MM.1S (cell line): ENCODE measurements at regions not wholly inside any gene's neighbourhood (a gene's known extent, or its start where the extent isn't known, plus 50 kb on each side); places are given as distances from the start of the nearest gene placed in this dataset.
"Not testable (repeated sequence)": the region's sequence is repeated elsewhere in the genome, so short reads cannot be mapped to it uniquely, and the experiment has no call there.

ENCODE experiments used
- DNase-seq: peaks from one replicate; pipeline ENCODE4 v3.0.0-alpha.2; 2015
- H2AFZ ChIP-seq: fragments of 300-600 bp; sonication (generic); 2 replicates; pipeline ENCODE4 v1.6.0; 2016; ENCODE audit warnings: antibody characterized with exemption, low read length
- H3F3A ChIP-seq: fragments of 300-600 bp; sonication (generic); 2 replicates; pipeline ENCODE4 v1.6.1; 2016; ENCODE audit warnings: mild to moderate bottlenecking, antibody characterized with exemption, low read length, moderate library complexity, mixed read lengths; ENCODE audit not compliant: insufficient read depth
- H3K27ac ChIP-seq: fragments of 300-600 bp; sonication (generic); 2 replicates; pipeline ENCODE4 v1.5.1; 2016; ENCODE audit warnings: mild to moderate bottlenecking, low read length
- H3K27me3 ChIP-seq: fragments of 300-600 bp; sonication (generic); replicated peaks from 2 replicates; pipeline ENCODE4 v1.6.0; 2016; ENCODE audit warnings: low read length; ENCODE audit not compliant: insufficient read depth
- H3K36me3 ChIP-seq: fragments of 300-600 bp; sonication (generic); replicated peaks from 2 replicates; pipeline ENCODE4 v1.6.1; 2016; ENCODE audit warnings: mild to moderate bottlenecking, low read length, mixed read lengths; ENCODE audit not compliant: insufficient read depth
- H3K4me1 ChIP-seq: fragments of 300-600 bp; sonication (generic); 2 replicates; pipeline ENCODE4 v1.6.1; 2016; ENCODE audit warnings: low read length, mixed read lengths
- H3K4me2 ChIP-seq: fragments of 300-600 bp; sonication (generic); 2 replicates; pipeline ENCODE4 v1.6.0; 2016; ENCODE audit warnings: low read depth, low read length
- H3K4me3 ChIP-seq: fragments of 300-600 bp; sonication (generic); 2 replicates; pipeline ENCODE4 v1.5.1; 2016; ENCODE audit warnings: low read length, mixed read lengths
- H3K79me2 ChIP-seq: fragments of 300-600 bp; sonication (generic); 2 replicates; pipeline ENCODE4 v1.6.1; 2016; ENCODE audit warnings: mixed run types, low read length, mixed read lengths
- H3K9ac ChIP-seq: fragments of 300-600 bp; sonication (generic); 2 replicates; pipeline ENCODE4 v1.6.1; 2016; ENCODE audit warnings: low read length, mixed read lengths
- H3K9me2 ChIP-seq: fragments of 300-600 bp; sonication (generic); replicated peaks from 2 replicates; pipeline ENCODE4 v1.6.1; 2016; ENCODE audit warnings: mild to moderate bottlenecking, low read length, mixed read lengths; ENCODE audit not compliant: insufficient read depth
- H3K9me3 ChIP-seq: fragments of 300-600 bp; sonication (generic); replicated peaks from 2 replicates; pipeline ENCODE4 v1.6.1; 2016; ENCODE audit warnings: mild to moderate bottlenecking, low read length, mixed read lengths; ENCODE audit not compliant: insufficient read depth
- H4K20me1 ChIP-seq: fragments of 300-600 bp; sonication (generic); 2 replicates; pipeline ENCODE4 v1.6.1; 2016; ENCODE audit warnings: mild to moderate bottlenecking, low read length, moderate library complexity, mixed read lengths; ENCODE audit not compliant: insufficient read depth
- EZH2 ChIP-seq: fragments of 300-600 bp; sonication (generic); optimal IDR thresholded peaks from 2 replicates; pipeline ENCODE3; 2017; ENCODE audit warnings: low read depth, mild to moderate bottlenecking, antibody characterized with exemption, low read length, mixed read lengths
- EZH2phosphoT487 ChIP-seq: fragments of 300-600 bp; sonication (generic); IDR thresholded peaks from 2 replicates; pipeline ENCODE4 v1.6.1; 2018; ENCODE audit warnings: antibody characterized with exemption, low read length
- TF ChIP-seq, protein P1 (sequence below): fragments of 300-600 bp; sonication (generic); IDR thresholded peaks from 2 replicates; pipeline ENCODE4 v1.5.1; 2016; ENCODE audit warnings: antibody characterized with exemption, low read length, mixed read lengths

DNA sequence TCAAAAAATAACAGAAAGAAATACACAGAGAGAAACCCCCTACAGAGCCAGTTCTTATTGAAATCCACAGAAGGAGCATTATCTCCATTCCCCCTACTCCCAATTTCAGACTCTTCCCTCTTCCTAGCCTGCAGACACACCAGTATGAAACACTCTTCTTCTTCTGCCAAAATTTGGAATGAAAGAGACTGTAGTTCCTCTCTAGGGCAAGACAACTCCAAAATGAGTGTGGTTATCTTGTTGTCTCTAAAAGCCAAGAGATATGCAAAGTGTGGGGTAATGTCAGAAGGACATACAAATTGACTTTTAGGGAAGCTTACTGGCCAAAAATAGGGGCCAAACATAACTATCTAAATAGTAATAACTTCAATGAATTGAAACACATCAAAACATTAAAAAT, 337.1 kb upstream of the SETBP1 start:
- no peaks in the 10 kb centered on the region for H4K20me1 ChIP-seq
- H3K27me3 ChIP-seq = no peaks in the 10 kb centered on the region
- H3K4me1 ChIP-seq = no peaks in the 10 kb centered on the region
- H3F3A ChIP-seq = no peaks in the 10 kb centered on the region
- H3K9me2 ChIP-seq = no peaks in the 10 kb centered on the region
- H2AFZ ChIP-seq = no peak overlapping the region
- no peaks in the 10 kb centered on the region for H3K9me3 ChIP-seq
- no peak overlapping the region for H3K4me3 ChIP-seq
- TF ChIP-seq, protein P1, sequence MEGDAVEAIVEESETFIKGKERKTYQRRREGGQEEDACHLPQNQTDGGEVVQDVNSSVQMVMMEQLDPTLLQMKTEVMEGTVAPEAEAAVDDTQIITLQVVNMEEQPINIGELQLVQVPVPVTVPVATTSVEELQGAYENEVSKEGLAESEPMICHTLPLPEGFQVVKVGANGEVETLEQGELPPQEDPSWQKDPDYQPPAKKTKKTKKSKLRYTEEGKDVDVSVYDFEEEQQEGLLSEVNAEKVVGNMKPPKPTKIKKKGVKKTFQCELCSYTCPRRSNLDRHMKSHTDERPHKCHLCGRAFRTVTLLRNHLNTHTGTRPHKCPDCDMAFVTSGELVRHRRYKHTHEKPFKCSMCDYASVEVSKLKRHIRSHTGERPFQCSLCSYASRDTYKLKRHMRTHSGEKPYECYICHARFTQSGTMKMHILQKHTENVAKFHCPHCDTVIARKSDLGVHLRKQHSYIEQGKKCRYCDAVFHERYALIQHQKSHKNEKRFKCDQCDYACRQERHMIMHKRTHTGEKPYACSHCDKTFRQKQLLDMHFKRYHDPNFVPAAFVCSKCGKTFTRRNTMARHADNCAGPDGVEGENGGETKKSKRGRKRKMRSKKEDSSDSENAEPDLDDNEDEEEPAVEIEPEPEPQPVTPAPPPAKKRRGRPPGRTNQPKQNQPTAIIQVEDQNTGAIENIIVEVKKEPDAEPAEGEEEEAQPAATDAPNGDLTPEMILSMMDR = no peak
- TF ChIP-seq EZH2 = no peak
- no peak overlapping the region for H3K9ac ChIP-seq
- H3K4me2 ChIP-seq = no peak overlapping the region
- H3K79me2 ChIP-seq = no peaks in the 10 kb centered on the region
- H3K27ac ChIP-seq = no peak overlapping the region
- DNase-seq = no peak
- no peaks in the 10 kb centered on the region for H3K36me3 ChIP-seq

DNA sequence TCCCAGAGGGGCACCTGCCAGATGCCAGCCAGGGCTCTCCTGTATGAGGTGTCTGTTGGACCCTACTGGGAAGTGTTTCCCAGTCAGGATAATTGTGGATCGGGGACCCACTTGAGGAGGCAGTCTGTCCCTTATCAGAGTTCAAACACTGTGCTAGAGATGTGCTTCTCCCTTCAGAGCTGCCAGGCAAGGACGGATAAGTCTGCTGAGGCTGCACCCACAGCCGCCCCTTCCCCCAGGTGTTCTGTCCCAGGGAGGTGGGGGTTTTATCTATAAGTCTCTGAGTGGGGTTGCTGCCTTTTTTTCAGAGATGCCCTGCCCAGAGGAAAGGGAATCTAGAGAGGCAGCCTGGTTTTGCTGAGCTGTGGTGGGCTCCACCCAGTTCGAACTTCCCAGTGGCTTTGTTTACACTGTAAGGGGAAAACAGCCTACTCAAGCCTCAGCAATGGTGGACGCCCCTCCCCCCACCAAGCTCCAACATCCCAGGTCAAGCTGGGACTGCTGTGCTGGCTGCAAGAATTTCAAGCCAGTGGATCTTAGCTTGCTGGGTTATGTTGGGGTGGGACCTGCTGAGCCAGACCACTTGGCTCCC, 324.0 kb upstream of the SETBP1 start:
- H3K4me1 ChIP-seq = no peaks in the 10 kb centered on the region
- no peaks in the 10 kb centered on the region for H3F3A ChIP-seq
- H3K9ac ChIP-seq = no peak overlapping the region
- H3K4me3 ChIP-seq = no peak overlapping the region
- H3K27ac ChIP-seq = no peak overlapping the region
- H3K9me2 ChIP-seq = no peaks in the 10 kb centered on the region
- DNase-seq = no peak
- H3K36me3 ChIP-seq = no peaks in the 10 kb centered on the region
- TF ChIP-seq EZH2phosphoT487 = no peak
- TF ChIP-seq, protein P1 = no peak
- TF ChIP-seq EZH2 = no peak
- H2AFZ ChIP-seq = no peak overlapping the region
- H3K9me3 ChIP-seq = no peaks in the 10 kb centered on the region
- no peaks in the 10 kb centered on the region for H4K20me1 ChIP-seq
- H3K4me2 ChIP-seq = no peak overlapping the region
- H3K27me3 ChIP-seq = no peaks in the 10 kb centered on the region
- no peaks in the 10 kb centered on the region for H3K79me2 ChIP-seq

DNA sequence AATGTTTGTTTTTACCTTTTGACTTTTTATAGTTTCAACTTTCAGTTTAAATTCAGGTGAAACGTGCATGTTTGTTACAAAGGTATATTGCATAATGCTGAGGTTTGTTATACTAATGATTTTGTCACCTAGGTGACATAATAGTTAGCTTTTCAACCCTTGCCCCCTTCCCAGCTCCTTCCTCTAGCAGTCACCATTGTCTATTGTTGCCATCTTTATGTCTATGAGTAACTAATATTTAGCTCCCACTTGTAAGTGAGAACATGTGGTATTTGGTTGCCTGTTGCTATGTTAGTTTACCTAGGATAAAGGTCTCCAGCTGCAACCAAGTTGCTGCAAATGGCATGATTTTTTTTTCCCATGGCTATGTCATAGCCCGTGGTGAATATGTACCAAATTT, 322.3 kb upstream of the SETBP1 start:
- no peak overlapping the region for H3K27ac ChIP-seq
- H3K36me3 ChIP-seq = no peaks in the 10 kb centered on the region
- no peaks in the 10 kb centered on the region for H3F3A ChIP-seq
- H3K9ac ChIP-seq = no peak overlapping the region
- no peaks in the 10 kb centered on the region for H3K9me3 ChIP-seq
- no peak overlapping the region for H3K4me3 ChIP-seq
- no peaks in the 10 kb centered on the region for H3K27me3 ChIP-seq
- no peaks in the 10 kb centered on the region for H3K79me2 ChIP-seq
- H4K20me1 ChIP-seq = no peaks in the 10 kb centered on the region
- H3K4me1 ChIP-seq = no peaks in the 10 kb centered on the region
- DNase-seq = no peak
- H3K4me2 ChIP-seq = no peak overlapping the region
- no peak for TF ChIP-seq EZH2
- TF ChIP-seq, protein P1 = no peak
- TF ChIP-seq EZH2phosphoT487 = no peak
- no peak overlapping the region for H2AFZ ChIP-seq
- H3K9me2 ChIP-seq = no peaks in the 10 kb centered on the region

DNA sequence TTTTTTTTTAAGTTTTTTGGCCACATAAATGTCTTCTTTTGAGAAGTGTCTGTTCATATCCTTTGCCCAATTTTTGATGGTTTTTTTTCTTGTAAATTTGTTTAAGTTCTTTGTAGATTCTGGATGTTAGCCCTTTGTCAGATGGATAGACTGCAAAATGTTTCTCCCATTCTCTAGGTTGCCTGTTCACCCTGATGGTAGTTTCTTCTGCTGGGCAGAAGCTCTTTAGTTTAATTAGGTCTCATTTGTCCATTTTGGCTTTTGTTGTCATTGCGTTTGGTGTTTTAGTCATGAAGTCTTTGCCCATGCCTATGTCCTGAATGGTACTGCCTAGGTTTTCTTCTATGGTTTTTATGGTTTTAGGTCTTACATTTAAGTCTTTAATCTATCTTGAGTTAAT, 320.9 kb upstream of the SETBP1 start:
- DNase-seq, H3K36me3 ChIP-seq, H3K79me2 ChIP-seq, H2AFZ ChIP-seq, H3F3A ChIP-seq, H3K9me3 ChIP-seq, H4K20me1 ChIP-seq, H3K27me3 ChIP-seq, H3K4me2 ChIP-seq, H3K4me1 ChIP-seq, H3K4me3 ChIP-seq, H3K9me2 ChIP-seq, H3K27ac ChIP-seq, H3K9ac ChIP-seq: not testable (repeated sequence)

GRCh38 chr18:44362213-44362612, 318.5 kb upstream of the SETBP1 start:
- not testable (repeated sequence) for H3K27me3 ChIP-seq, H3K9ac ChIP-seq, H3K9me2 ChIP-seq, H3K4me2 ChIP-seq, H3K9me3 ChIP-seq, H3K27ac ChIP-seq, H3K4me3 ChIP-seq, DNase-seq, H3K4me1 ChIP-seq, H2AFZ ChIP-seq, H4K20me1 ChIP-seq, H3F3A ChIP-seq, H3K36me3 ChIP-seq, H3K79me2 ChIP-seq
